GM18858 (cell line): ENCODE measurements at regions not wholly inside any gene's neighbourhood (a gene's known extent, or its start where the extent isn't known, plus 50 kb on each side); places are given as distances from the start of the nearest gene placed in this dataset.

ENCODE experiments used
- ATAC-seq: cut with Tn5 transposase; IDR thresholded peaks from one replicate; pipeline ENCODE4 v1.9.1; 2021; ENCODE audit not compliant: unreplicated experiment

DNA sequence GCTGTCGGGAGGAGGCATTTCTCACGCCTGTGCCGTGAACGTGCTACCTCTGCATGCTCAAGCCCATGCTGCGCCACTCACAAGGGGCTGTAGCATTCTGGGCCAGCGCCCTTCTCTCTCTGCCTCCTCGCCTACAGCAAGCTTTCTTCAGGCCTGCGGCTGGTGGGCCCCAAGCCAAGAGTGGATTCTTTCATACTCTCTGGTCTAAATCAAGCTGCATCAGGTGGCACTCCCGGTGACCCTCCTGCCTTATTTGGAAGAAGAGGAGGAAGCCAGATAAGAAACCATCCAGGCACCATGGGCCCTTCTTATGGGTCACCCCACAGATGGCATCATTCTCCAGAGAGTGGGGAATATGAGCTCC lies 86.7 kb upstream of the DUSP5 start:
- no peak for ATAC-seq

DNA sequence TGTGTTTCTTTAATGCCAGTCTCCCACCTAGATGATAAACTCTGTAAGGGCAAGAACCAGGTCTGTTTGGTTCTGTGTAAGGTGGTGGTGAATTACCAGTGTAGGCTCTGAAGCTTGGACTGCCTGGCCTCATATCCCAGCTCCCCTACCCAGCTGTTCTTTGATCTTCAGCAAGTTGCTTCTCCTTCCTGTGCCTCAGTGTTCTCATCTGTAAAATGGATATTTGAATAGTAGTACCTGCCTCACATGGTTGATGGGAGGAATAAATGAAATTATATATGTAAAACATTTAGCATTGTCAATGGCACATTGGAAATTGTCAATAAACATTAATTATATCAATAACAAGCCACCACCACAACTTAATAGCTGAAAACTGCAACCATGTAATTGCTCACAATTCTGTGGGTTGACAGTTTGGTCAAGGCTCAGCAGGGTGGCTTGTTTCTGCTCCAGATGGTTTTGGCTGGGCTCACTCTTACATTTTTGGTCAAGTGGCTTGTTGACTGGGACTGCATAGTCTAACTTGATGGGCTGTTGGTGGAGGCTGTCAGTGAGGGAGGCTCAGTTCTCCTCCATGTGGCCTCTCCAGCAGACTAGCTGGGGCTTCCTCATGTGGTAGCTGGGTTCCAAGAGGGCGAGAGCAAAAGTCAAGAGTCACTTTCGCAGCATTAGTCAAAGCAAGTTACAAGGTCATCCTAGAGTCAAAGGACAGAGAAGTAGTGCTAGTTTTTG lies 84.5 kb upstream of the DUSP5 start:
- no peak for ATAC-seq

DNA sequence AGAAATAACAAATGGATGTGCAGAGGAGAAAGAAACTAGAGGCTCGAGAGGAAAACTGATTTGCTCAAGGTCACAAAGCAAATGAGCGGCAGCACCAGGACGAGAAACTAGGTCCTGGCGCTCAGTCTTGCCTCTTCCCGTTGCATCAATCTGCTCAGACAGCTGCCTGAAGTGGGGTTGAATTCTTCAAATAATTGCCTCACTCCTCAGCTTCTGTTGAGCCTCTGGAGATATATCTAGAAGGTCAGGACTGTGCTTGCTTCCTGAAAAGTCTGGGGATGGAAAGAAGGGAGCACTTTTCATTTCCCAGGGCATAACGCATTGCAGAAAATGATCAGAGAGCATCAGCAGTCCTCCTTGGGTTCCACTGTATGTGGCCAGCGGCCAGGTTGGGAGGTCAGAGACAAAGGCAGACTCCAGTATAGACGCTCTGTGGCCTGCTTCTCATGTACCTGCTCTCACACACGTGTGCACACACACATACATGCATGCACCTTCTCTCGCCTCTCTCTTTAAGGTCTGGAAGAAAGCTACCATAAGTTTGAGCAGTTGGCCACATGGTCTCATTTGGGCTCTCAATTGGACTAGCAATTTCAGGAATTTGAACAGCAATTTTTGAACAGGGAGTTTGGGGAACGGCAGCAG lies 83.7 kb upstream of the DUSP5 start:
- ATAC-seq = no peak

DNA sequence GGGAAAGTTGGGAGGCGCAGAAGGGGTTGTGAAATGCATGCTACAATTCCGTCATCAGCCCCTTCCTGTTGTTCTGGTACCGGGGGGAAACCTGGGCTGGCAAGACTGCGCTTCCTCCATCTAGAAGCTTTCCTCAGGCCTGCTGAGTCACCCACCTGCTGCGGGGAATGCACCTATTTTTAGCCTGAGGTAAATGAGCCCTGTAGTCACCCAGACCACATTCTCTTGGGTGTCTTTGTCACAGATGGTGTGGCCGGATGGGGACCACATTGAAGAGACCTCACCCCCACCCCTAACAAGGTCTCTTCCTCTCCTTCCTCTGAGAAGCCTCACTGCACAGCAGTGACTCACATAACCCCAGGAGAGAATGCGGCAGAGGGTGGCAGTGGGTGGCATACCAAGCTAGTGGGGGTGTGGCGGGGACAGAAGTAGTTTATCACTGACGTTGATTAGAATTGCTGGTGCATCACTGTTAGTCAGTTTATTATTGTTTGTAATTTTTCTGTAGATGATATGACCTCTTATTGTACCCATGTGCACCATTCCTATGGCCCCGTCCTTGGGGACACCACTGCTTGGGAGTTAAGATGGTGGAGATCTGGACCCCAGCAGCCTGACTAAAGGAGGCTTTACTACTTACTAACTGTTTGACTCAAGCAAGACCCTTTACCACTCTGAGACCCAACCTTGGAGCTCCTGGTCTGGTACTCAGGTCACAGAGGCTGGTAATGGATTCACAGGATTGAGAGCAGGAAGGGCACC lies 83.0 kb upstream of the DUSP5 start:
- ATAC-seq = peak; percentile 77

DNA sequence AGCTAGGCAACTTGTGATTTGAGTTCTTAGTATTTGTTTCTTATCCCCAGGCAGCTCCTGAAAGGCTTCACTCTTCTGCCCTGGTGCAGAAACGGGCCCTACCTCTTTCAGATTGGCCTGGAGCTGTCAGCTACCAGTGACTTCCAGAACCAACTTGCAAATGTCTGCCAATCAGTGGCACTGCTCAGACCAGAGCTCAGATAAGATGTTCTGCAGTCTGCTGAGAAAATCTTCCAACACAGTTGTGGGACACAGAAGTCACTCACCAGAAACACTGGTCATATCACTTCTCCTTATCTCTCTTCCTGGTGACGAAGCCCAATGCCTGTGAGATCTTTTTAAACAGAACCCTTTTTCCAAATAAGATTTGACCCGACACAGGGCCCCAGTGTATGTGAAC lies 81.9 kb upstream of the DUSP5 start:
- no peak for ATAC-seq

DNA sequence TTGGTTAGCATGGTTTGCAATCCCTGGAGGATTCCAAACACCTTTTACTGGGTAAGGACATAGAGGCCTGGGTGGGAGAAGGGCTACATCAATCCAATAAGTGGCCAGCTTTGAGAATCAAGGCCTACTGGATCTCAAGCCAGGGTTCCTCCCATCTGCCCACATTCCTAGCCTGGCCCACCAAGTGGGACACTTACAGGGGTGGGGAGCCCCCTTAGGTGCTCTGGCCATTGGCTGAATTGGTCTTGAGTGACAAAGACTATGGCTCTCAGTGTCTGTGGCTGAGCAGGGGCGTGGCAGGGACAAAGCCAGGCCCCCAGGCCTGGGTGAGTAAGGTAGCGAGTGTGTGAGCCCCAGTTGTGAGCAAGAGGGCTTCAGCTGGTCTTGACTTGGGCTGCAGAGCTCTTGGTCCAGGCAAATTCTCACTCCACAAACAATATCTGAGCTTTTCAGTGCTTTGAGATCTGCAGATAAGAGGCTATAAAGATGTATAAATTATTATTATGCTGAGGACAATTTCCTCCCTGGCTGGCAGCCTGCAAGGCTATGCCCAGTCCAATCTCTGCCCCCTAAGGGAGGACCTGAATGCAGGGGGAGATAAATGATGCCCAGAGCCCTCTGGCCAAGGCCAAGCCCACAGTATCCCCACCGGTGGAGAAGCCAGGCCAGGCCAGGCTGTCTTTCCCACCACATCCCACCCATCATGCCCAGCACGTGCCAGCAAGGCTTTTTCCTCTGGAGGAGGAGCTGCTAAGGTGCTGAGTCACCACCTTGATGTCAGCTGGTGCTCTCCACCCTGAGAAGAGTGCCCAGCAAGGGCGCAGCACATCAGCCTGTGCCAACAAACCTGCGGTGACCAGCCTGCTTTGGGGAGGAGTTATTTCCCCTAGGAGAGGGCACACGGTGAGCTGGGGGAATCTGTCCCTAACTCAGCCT lies 80.7 kb upstream of the DUSP5 start:
- ATAC-seq = no peak

DNA sequence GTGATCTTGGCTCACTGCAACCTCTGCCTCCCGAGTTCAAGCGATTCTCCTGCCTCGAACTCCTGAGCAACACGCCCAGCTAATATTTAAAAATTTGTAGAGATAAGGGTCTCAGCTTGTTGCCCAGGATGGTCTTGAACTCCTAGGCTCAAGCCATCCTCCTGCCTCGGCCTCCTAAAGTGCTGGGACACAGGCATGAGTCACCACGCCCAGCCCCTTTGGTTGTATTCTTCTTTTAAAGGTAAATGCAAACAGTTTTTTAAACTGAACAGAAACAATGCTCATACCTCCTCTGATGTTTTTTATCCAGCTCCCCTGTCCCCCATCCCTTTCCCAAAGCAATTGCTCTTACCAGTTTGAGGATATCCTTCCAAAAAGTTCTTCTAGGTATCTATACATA lies 79.5 kb upstream of the DUSP5 start:
- ATAC-seq = no peak

DNA sequence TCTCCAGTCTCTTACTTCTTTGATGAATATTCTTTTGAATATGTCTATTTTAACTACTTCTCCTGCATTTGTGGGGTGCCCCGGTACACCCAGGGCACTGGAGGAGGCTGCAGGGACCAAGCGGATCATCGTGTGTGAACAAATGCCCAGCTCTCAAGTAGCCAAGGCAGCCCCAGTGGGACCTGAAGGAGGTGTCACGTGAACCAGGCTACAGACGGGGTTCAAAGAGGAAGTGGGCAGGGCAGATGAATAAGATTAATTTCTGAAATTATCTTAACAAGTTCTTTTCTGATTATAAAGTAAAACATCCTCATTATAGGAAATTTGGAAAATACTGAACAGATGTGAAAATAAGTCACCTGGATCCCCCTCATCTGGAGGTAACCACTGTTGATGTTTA lies 78.4 kb upstream of the DUSP5 start:
- no peak for ATAC-seq

DNA sequence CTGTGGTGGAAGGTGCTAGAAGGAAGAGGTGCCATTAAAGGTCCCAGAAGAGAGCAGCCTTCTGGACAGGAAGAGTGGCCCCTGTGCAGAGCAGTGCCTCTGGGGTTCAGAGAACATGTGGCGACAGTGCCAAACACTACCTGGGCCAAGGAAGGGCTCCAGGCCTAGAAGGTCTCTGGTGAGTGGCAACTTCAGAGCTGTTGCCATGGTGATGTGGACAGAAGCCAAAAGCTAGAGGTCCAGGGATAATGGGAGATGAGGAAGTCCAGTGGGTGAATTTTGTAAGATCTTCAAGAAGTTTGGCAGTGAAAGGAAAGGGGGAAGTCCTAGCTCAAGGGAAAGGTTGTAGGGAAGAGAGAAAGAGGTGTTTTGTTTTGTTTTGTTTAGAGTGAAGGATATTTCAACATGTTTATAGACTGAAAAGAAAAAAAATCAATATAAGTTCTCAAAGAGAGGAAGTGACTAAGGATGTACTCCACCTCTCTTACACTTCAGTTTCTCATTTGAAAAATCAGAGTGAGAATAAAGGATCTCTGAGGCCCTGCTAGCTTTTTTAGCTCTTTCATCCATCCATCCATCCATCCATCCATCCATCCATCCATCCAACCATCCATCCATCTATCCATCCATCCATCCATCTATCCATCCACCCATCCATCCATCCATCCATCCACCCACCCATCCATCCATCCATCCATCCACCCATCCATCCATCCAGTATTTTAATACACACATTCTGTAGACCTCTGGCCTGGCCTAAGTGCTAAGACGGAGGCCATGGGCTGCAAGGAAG lies 77.1 kb upstream of the DUSP5 start:
- no peak for ATAC-seq

DNA sequence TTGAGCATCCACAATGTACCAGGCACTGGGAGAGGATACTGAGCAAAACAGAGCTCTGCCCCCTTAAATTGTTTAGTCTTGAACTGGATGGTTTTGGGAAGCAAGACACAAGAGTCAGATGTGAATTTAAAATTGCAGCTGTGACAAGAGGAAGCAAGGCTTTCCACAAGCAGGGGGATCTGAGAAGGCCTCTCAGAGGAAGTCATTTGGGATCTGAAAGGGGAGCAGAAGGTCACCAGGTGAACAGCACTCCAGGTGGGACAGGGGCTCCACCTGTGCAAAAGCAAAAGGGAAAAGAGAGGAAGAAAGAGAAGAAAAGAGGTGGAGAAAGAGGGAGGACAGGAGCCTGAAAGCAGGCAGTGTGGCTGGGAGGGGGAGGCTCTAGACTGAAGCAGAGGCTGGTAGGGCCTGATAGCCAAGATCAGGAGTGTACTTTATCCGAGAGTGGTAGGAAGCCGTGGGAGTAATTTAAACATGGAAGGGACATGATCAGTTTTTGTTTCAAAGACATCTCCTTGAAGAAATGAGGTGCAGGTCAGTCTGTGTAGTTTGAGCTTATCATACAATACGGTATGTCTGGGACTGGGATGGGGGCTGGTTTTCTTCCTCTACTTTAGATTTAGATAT lies 76.1 kb upstream of the DUSP5 start:
- ATAC-seq = no peak

DNA sequence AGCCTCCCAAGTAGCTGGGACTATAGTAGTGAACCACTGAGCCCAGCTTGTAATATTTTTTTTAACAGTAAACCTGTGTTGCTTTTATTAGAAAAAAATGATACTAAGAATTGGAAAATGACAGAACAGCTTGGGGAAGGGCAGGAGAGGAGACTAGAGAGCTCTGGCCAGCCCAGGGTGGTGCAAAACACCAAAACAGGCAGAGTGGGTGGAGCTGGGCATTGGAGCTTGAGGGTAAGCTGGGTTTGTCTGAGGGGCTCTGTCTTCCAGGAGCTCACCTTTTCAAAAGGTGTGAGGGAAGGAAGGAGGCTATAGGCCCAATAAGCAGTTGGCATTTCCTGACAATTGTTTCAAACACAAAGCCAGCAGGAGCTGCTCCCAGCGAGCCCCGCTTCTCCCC lies 75.2 kb upstream of the DUSP5 start:
- no peak for ATAC-seq

DNA sequence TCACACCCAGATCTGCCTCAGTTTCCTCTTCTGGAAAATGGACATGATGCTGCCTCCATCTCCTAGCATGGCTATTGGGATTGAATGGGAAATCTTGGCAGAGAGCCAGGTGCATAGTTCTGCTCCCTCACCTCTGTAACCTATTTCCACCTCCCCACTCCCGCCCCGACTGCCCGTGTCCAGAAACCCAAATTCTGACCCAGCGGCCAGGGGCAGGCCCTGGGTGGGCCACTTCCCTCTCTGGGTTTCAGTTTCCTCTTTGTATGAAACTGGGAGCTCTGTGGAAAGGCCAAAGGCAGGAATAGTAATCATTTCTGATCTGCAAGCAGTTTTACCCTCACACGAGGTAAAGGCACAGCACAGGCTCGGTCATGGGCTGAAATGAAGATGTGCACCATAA lies 74.1 kb upstream of the DUSP5 start:
- ATAC-seq = no peak

DNA sequence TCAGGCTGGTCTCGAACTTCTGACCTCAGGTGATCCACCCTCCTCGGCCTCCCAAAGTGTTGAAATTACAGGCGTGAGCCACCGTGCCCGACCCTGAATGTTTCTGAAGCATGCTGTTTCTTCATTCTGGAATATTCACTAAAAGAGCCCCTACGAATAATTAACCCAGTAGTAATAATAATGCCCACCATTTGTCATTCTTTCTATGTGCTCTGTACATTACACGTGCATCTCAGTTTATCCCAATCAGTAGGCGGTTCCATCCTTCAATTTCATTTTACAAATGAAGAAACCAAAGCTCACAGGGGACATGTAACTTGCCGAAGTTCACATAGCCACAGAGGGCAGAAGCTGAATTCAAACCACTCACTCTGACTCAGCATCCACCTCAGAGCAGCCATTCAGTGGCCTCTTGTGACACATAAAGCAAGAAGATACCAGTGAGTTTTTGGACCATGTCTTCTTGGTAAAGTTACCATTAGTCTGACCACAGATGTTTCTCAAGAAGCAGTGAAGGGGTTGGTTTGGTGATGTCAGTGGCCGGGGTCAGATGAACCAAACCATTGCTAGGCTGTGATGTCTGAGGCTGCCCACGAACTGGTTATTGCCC lies 71.9 kb upstream of the DUSP5 start:
- ATAC-seq = peak; percentile 75

DNA sequence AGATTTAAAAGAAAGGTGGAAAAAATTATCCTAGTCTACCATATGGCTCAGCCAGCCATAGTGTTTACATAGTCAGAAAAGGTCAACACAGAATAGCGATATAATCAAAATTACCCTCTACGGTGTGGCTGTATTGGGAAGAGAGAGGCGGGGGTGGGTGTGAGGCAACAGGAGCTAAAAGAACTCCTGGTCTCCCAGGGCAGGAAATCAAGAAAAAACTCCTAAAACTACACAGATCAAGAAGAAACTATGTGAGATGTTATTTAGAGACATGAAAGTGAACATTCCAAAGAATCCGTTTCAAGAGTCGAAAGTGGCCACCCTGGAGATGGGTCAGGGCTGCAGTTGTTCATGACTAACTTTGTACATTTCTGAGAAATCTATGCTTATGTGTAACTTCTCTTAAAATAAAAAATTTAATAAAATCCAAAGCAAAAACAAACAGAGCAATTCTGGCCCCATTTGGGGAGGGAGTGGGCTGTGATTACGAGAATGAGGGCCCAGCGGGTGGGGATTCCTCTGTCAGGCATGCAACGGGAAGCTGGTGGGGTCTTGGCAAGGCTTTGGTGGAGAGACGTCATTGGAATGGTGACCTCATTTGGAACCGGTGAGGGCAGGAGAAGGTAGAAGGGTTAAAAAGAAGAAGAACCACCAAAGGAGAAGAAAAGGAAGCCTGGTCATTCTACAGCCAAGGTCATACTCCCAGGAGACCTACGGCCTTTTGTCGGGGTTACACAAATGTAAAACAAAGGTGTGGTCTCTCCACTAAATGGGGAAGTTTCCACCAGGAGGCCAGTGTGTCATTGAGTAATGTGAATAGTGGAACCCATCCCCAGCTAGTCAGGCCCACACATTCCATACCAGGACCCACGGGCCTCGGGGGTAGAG lies 71.2 kb upstream of the DUSP5 start:
- no peak for ATAC-seq

DNA sequence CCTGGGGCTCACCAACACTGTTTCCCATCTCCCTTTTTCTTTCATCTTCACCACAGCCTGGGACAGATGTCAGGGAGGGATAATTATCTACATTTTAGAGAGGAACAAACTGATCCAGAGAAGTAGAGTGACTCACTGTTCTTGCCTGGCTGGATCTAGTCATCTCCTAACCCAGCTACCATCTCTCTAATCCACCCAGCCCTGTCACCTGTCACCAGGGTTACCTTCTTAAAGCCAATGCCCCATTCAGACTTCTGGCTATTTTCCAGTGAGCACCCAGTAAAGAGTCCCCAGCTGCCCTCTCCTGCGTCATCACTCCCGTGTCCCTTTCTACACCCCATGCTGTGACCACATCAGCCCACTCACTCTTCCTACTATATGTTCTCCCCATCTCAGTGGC lies 68.4 kb upstream of the DUSP5 start:
- ATAC-seq = no peak

DNA sequence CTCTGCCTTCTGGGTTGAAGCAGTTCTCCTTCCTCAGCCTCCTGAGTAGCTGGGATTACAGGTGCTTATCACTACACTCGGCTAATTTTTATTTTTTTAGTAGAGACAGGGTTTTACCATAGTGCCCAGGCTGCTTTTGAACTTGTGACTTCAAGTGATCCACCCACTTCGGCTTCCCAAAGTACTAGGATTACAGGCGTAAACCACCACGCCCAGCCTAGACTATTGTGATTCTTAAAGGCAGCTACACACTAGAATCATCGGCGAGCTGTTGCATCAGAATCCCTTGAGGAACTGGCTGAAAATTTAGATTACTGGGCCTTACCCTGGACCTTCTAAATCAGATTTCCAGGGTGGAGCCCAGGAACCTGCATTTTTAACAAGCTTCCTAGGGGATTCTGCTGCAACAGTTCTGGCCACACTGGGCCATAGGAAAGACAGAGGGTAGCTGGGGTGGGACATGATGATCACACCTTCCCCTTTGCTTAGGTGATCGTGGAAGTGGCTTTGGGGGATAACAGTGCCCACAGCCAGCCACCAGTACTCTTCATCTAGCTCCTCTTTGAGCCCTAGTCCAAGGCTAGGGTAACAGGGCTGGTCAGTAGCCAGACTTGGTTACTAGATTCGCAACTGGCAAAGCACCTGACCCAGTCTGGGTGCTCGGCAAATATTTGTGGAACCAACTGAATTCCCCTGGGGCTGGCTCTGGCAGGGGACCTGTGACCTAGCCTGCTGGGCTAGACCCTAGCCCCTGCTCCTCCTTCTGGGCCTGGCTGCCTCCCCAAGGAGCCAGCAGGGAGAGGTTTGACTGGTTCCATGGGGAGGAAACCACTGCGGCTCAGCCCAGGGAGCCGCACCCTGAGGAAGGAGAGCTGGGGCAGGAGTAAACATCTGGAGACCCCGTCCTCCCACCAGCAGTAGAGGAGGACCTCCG lies 67.1 kb upstream of the DUSP5 start:
- ATAC-seq = no peak

DNA sequence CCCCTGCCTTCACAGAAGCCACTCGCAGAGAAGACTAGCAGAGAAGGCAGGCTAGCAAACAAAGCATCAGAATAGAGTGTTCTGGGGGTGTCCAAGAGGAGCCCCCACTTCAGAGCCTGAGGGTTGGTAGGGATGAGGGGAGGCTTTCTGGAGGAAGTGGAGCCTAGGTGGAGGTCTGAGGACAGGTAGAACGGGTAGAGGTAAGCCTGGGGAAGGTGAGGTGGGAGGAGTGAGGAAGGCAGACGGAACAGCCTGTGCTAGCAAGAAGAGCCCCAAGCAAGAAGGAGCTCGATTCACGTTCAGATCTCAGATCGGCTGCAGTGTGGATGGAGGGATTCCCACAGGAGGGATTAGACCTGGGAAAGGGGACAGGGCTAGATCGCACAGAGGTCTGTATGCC lies 66.0 kb upstream of the DUSP5 start:
- no peak for ATAC-seq
